Activated CD4-positive, alpha-beta T cell treated with anti-CD3 and anti-CD28 coated beads, Interleukin-2, amount 50 U/mL, for 24 hours (primary cell): ENCODE measurements at regions not wholly inside any gene's neighbourhood (a gene's known extent, or its start where the extent isn't known, plus 50 kb on each side); places are given as distances from the start of the nearest gene placed in this dataset.
"Not testable (repeated sequence)": the region's sequence is repeated elsewhere in the genome, so short reads cannot be mapped to it uniquely, and the experiment has no call there.

ENCODE experiments used
- DNase-seq, 2 donors: peaks; one replicate each; pipeline ENCODE4 v3.0.0-alpha.2; 2020; ENCODE audit warnings: low read depth in 1 of 2, low spot score in 1 of 2

DNA sequence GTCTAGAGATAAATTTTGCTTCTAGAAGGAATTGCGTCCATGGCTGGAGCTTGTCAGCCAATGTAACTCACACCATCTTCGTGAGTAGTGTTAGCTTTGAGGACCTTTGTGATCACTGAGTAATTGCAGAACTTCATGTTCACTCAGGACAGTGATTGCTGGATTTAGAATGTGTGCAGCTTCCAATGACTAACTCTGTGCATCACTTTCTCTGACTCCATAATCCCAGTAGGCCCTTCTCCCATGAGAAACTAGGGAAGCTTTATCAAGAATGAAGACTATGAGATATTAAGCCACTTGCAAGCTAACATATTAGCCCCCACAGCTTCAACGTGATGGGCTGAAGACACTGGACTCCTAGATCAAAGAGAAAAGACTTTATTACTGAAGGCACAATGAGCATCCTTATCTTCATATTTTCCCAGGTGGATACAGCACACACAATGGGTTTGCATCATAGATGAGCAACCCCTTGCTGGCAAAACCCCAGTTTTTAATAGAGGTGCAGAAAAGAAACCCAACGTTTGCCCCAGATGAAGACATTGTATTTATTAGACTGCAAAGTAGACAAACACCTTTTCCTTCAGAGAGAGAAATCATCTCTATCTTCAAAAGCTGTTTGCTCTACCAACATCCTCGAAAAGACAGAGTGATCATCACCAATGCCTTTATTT, 561.0 kb downstream of the LTN1 start:
- DNase-seq, result no peak

DNA sequence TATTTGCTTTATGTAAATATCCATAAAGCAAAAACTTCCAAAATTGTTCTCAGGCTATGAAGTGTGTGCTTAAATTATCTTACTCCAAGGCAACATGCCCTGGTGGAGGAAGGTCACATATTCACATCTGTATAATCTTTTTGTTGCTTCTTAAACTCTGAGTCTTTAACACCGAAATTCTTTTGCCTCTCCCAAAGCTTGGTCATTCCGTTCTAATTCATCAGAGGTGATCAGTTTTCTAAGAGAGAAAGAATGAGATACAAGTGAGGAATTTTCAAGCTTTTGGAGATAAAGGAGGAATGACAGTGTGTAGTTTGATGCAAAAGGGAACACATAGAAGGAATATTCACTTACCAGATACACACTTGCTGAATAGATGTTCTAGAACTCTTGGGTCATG, 561.7 kb downstream of the LTN1 start:
- DNase-seq, result no peak

DNA sequence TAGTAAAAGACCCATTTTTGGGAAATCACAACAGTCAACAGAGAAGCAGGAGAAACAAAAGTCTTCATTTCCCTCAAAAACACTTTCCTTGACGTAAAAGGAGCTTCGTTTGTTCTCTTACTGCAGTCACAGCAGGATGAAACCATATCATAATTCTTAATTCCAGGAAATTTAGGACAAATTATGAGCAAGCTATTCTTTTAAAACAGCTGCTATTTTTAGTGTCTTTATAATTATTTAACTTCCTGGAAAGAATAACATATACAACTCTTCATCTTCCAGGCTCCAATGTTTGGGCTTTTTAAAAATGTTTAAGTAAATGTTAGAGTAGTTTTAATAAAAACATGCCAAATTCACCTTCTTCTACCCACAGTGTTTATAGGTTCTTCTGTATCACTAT, 563.5 kb downstream of the LTN1 start:
- DNase-seq, result no peak

DNA sequence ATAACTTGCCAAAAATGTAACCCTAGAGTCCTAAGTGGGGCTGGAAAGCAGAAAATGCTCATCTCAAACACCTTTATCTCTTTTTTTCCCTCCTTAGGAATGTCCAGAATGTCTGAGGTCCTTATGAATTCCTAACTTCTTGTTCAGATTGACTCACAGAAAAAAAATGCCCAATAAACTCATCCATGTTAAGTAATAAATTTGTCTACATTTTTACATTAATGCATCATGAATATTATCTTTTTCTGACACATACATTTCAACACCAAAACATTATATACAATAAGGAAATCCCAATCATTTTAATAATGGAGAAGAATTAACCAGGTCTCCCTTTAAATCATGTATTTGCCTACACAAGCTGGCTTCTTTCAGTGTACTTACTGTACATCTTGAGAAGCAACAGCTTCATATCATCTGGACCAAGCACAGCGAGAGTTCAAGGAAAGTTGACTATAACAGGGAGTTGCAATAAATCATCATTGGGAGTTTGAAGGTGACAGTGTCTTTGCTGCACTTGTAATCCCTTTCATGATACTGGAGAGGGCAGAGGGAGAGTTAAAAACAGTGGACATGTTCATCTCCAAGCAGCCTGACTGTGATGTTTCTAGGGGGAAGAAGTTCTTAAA, 565.2 kb downstream of the LTN1 start:
- DNase-seq, result no peak

DNA sequence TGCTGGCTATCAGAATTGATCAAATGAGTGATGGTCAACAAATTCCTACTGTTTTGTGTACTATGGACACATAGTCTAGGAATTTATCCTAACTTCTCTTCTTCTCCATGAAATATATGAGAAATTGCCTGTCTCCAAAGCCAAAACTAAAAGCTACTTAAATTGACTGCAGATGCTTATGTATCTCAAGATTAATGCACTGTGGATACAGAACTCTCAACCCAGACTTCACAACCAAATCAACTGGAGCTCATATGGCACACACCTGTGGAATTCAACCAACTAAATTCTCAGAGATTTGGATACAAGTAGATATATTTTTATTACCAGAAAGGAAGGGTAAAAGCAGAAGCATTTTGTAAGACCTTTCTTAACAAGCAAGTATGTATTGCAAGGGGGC, 566.1 kb downstream of the LTN1 start:
- DNase-seq, result no peak

DNA sequence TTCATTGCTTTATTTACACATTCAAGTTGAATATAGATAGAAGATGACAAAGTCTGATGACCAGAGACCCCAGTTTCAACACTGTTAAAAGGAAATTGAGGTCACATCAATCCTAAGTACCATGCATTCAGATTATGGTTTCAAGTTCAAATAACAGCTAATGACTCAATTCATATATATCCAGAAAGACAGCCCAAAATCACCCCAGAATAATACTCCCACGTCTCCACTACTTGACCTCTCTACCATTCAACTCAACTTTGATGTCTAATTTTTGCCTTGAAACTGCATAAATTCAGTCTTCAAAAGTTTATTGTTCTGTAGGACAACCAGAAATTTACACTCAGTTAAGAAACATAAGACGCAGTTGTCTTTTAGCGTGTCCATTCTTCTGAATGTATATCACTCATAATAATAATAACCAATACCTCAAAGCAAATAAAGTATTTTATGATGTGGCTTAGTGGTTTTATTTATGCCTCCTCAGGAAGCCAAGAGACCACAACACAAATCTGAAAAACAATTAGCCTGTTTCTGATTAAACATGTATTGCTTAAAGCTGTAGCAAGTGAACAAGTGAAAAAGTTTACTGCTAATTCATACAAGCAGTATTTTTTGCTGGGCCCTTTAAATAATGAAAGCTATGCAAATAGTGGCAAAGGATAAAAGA, 569.0 kb downstream of the LTN1 start:
- DNase-seq, result no peak

DNA sequence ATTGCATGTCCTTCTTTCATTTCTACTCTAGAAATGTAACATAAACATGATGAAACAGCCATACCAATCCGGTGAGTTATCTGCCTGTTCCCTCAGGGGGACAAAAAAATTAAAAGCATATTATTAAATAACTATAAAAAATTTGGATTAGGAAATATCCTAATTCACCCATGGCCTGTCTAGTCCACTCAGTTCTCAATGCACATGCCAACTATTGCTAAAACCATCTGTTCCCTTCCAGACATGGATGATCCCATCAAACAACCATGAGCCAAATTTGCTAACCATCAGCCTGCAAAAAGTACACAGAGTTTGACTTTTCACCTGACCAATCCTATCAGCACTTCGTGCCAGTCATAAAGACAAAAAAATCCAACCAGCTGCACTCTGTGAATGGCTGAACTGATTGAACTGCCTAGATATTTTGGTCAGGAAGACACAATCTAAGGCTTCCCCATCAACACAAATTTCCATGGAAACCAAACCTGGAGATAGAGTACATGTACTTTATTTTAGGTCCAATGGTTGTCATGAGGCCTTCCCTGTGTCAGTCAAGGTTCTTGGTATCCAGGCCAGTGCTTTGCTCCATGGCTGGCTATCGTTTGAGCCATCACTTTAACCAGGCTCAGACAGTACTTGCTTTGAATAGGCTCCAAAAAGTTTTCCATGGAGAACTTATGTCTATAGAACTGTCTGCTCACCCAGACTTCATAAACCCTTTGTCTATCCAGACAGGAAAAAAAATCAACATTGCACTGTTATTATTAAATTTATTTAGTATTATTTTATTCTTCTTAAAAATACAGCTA, 570.8 kb downstream of the LTN1 start:
- DNase-seq, result no peak

DNA sequence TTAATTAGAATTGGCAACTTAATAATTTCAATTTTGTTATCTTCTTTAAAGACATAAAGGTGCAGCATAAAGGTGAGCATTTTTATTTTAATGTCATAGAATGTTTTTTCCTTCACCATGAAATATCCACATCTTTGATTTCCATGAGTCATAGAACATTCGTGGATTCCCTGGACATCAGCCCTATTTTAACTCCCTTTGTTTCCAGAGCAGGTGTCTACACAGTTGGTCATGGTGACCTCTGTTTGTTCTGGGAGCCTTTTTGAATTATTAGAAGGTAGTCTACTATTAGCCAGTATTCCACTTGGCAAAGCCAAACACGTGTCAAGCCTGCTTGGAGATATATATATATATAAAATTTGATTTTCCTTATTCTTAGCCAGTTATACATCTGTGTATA, 572.9 kb downstream of the LTN1 start:
- DNase-seq, result no peak

DNA sequence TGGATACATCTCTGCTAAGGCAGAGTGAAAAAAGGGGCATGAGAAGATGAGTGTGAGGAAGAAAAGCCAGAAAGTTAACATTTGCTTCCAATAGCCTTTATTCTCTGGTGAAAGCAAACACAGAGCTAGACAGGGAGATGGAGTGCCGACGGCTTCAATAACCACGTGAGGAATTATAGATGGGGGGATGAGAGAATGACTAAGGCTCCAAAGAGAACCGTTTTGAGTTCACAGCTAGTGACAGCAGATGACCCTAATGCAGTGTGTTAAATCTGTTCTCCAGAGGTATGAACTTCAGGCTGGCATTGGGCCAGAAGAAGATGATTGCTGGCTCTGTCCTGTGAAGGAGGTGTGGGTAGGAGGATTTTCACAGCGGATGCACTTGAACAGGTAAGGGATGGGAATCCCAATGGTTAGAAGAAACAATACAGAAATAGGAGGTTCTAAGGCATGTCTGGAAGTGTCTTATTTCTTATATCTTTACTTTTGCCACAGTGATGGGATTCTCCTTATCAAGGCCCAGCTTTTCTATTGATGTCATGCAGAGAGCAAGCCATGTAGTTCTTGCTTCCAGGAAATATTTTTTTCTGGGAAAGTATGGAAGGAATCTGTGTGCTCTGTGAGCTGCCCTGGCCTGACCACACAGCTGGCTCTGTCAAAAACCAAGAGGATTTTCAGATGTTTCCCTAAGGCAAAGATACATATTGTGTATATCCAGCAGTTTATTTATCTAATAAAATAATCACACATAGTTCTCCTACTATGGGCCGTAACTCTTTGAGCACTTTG, 573.8 kb downstream of the LTN1 start:
- DNase-seq, result no peak

DNA sequence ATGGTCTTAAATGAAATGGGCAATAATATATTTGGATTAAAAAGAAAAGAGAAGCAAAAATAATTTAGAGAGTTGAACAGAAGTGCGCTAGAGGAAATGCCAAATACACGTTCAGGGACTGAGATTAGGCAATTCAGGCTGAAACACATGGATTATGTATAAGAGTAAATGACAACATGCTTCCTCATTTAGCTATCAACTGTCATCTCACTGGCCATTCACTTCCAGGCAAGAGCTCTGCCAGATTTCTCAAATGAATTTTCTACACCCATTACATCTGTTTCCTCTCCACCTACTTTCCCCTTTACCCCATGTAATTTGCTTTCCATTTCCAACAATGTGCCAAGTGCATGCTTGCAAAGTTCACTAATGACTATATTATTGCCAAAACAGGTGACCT, 582.4 kb downstream of the LTN1 start:
- DNase-seq, result no peak

DNA sequence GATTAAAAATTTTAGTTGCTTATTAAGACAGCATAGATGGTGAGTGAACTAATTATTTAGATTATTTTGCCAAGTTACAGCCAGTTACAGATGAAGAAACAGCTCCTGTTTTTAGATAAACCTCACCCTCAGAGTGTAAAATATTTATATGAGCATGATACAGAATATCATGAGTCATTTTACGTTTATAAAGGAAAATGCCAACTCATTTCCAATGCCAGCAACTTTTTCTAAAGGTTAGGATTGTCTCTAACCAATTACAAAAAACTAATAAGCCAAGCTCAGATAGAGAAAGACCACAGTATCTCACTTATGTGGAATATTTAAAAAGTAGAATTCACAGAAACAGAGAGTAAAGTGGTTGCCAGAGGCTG, 590.1 kb downstream of the LTN1 start:
- DNase-seq, result no peak

DNA sequence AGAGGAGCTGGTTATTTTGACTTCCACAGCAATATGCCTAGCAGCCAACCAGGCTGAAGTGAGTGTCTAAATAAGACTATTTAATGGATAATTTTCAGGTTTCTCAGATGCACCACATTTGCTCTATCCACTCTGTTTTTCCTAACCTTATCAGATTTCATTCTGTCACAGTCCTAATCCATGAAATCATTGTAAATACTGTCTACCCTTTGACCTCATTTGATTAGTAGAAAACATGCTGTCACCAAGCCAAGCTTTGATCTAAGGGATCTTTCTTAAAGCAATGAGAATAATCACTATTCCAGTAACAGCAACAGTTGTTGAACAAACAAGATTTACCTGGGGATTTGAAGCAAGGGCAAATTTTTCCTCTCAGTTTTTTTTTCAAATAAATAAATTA, 595.6 kb downstream of the LTN1 start:
- no peak for DNase-seq

DNA sequence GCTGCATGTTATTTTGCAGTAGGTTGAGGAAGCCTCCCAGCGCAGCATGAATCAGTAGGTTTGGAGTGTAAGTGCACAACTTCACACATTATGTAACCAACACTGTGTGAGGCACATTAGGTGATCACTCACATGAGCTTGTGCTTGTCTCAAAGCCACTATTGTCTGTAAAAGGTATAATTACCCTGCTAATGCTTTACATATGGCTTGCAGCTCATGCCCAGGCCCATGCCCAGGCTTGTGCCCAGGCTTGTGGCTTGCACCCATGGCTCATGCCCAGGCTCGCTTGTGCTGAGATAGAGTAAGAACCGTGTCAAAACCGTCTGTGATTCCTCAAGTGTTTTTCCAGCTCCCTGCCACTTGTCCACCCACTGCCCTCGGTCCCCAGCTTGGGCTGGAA, 596.3 kb downstream of the LTN1 start:
- DNase-seq, result no peak

DNA sequence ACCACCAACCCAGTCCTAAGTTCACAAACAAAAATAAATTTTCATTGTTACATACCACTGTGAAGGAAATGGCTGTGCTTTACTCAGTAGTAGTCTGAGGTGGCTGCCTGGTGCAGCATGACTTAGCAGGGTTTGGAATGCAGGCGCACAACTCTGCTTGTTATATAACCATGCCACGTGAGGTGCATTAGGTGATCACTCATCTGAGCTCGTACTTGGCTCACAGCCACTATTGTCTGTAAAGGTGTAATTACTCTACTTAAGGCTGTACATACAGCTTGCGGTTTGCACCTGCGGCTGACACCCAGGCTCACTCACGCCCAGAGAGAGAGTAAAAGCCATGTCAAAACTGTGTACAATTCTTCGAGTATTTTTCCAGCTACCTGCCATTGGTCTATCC, 599.4 kb downstream of the LTN1 start:
- no peak for DNase-seq

DNA sequence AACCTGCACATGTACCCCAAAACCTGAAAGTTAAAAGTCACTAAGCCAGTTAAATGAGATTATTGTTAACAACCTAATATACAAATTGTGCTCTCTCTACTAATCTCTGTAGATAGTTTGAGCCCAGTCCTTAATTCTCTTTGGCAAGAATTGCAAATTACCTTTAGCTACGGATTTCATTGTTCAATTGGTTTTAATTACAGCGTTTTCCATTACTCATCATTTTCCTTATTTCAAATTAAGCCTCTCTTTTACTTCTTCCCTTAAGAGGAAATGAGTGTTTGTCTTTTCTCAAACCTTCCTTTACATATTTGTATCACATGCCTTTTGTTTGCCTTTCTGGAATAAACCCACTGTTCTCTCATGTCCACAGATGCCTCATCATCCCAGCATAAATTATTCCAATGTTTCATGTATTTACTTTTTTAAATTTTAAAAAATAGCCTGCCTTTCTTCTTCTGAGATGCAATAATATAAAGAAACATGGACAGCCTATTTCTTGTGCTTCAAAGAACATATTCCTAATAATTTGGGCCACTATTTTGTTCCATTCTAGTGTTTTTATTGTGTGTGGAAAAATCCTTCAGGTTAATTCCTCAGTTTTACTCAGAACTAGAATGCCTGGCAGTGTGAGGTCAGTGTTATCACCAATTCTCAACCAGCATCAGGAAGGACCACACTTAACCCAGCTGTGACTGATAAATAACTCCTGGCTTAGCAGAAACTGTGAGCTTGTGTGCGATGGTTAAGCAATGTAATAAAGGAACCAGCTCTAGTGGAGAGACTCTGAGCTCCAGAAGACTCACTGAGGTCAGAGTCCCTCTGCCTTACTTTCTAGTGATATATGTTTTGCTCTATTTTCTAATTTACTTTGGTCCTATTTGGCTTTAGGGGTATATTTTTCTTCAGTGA, 600.5 kb downstream of the LTN1 start:
- DNase-seq, result no peak

DNA sequence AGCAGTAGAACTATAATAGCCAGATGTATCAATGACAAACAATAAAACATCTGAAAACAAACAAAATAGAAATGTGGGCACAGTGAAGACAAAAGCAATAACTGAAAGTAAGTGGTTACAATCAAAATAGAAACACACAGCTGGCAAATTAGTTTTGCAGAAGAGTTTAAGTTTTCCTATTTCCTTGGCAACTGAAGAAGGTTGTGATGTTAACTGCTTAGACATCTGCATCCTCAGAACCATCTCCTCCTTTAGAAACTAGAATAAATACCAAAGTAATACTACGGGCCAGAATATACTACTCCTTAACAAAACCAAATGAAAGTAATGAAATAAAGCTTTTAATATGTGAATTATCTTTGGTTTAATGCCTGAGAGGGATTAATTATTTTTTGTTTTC, 605.5 kb downstream of the LTN1 start:
- DNase-seq, result no peak

DNA sequence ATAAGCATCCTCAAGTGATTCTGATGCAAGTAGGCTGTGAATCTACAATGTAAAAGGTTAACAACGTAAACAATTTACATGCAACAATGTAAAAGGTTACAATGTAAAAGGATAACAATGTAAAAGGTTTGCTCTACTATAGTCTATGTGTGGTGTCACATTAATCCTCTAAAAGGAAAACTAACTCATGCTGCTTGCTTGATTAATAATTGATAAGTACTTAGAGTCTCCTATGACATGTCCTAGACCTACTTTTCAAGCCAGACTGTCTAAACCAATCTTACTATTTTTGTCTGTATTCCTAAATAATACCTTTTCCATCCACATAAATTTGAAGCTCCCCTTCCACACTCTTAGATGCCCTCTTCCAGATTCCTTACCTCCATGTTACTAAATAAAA, 606.8 kb downstream of the LTN1 start:
- no peak for DNase-seq

DNA sequence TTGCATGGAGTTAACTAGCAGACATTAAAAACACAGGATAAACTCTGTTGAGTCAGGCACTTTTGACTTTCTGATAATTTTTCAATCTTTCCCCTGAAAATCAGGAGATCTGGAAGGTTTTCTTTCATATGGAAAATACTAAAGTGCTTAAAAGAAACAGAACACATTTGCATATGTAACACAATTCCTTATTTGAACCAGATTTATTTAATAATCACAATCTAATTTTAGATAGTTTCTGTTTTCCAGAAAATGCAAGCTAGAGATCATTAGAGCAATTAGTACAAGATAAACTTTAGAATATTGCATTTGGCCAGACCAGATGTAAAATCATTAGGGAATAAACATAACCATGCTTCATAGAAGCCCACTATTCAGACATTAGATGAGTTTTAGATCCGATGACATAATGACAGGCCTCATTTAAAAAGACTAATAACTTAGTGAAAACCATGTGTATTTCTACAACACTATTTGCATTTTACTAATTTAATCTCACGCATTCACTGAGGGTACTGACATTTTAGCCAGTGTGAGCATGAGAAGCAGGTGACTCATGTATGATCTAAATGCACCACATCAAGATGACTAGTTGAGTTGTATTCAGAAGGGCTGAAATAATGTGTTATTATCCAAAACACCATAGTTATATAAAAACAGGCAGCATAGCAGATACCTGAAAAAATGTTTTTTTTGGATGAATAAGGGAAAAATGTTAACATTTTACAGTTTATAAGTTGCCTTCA, 611.5 kb downstream of the LTN1 start:
- not testable (repeated sequence) for DNase-seq

DNA sequence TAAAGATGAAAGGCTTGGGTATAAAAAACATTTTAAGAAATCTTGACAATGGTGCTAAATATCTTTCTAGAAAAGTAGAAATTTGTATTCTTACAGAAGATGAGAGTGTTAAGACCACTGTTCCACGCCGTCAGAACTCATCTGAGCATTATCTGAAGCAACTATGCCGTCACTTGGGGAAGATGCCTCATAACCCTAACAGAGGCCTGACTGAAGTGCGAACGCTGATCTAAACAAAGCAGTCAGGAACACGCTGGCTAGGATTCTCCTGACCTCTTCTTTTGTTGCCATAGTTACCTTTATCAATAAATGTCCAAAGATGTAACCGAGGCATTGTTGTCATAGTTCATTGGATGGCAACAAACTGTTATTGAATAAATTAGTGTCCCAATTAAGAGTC, 612.4 kb downstream of the LTN1 start:
- DNase-seq, result no peak
